Central memory CD4-positive, alpha-beta T cell (primary cell): ENCODE measurements at regions not wholly inside any gene's neighbourhood (a gene's known extent, or its start where the extent isn't known, plus 50 kb on each side); places are given as distances from the start of the nearest gene placed in this dataset.

ENCODE experiments used
- DNase-seq: peaks from one replicate; pipeline ENCODE4 v3.0.0; 2022

DNA sequence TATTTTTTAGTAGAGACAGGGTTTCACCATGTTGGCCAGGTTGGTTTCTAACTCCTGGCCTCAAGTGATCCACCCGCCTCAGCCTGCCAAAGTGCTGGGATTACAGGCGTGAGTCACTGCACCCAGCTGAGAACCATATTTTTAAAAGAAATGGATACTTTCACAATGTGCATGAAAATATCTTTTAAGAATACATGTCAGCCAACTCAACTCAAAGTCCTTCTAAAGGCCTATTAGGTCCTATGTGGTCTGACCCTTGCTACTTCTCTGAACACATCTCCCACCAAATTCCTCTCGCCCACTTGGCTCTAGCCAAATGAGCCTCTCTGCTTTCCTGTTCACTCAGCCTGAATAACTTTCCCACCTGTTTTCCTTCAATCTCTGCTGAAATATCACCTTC, 119.6 kb downstream of the MTX2 start:
- no peak for DNase-seq

DNA sequence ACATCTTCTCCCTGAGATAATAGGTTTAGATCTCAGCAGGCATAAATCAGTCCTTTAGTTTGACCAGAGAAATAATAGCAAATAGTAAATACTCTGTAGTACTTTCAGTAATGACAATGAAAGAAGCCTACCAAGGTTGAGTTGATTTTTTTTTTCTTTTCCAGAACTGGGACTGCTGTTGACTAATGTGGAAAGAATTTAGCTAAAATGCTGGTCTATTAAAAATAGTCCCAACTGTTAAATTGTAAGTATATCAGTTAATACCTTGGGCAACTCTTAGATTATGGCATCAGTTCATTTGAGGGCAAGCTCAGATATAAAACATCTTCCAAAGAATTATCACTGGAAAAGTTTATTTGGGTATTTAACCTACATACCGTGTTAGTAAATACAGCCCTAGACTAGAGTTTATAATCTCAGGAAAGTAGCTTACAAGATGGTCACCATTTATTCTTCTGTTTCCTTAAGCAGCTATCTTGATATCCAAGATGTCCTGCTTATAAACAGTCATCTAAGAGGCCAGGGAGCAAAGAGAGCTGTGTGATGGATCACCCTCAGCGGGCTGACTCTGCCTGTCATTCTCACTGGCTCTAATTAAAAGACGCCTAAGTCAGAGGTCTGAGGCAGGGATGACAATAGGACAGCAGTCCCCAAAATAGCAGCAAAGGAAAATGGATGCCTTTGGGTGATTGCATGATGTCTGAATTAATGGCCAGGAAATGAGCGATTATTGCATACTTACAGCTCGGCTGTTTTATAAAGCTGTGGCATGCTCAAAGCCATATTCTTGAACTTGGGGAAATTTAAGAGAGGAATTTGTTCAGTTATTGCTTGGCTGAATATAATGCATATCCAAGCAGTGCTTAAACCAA, 121.3 kb downstream of the MTX2 start:
- no peak for DNase-seq

GRCh38 chr2:176391148-176391419, 121.8 kb downstream of the MTX2 start:
- no peak for DNase-seq

DNA sequence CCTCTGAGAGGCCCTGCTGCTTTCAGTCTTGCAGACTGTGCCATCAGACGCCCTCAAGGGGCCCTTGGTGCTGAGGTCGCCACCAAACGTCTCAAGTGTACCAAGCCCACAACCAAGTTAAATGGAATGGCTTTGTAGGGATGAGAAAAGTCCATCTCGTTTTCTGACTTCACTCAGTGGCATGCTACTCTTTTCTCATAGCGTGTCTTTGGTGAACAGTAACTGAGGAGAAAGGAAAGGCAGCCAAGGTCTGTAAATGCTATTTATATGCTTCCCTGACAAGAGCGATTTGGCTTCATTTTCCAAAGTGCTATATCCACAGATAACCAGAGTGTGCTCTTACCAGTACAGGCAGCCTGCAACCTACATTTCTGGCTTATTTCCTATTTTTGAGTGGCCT, 123.0 kb downstream of the MTX2 start:
- no peak for DNase-seq

GRCh38 chr2:176392744-176393414, 123.6 kb downstream of the MTX2 start:
- no peak for DNase-seq

GRCh38 chr2:176395273-176395854, 126.1 kb downstream of the MTX2 start:
- no peak for DNase-seq

DNA sequence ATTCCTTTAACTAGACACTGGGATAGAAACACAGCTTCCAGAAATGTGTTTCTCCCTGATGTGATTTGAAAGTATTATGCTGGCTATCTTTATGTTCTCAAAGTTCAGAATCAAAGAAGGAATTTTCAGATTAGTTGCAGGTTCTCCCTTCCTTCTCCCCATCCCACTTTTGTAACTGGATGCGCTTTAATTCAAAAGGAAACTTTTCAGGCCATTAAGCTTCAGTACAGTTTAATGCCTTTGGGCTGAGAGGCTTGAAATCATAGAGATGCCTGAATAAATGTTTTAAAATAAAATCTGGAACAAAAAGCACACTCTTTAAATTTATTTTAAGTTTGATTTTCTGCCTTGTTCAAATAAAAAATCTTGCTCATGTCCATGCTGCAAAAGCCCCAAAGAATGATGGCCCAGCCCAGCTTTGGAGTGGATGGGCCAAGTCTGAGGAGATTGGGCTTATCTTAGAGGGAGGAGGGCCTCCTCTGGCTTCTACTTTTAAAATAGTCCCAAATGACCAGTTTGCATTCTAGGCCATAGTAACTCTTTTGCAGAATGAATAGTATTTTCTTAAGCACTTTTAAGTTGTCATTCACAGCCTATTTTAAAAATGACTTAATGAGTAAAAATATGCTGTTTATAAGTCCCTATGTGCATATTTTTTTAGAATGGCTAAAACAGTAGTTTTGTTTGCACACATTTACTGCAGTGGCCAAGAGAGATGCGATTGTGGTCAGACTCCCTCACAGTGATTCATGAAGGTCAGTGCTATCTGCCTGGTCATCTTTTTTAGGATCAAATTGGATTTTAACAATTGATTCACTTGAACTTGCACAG, 129.2 kb downstream of the MTX2 start:
- no peak for DNase-seq

GRCh38 chr2:176399074-176399598, 129.9 kb downstream of the MTX2 start:
- DNase-seq: no peak

DNA sequence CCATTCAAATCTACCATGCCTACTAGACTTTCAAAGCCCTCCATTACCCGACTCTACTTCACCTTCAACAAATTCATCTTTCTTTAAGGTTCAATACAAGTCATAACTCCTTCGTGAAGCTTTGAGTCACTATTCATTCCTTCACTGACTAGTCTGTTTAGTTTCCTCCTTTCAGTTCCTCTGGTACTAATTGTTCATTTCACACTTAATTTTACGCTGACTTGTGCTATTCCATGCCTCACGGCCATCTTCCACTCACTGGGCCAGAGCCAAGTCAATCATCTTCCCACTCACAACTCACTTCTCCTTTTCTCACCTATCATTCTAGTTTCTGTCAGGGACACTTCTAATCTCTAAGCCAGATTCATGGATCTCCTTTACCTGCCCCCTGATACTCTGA, 136.2 kb downstream of the MTX2 start:
- DNase-seq: no peak

GRCh38 chr2:176407706-176408105, 138.5 kb downstream of the MTX2 start:
- DNase-seq: no peak

DNA sequence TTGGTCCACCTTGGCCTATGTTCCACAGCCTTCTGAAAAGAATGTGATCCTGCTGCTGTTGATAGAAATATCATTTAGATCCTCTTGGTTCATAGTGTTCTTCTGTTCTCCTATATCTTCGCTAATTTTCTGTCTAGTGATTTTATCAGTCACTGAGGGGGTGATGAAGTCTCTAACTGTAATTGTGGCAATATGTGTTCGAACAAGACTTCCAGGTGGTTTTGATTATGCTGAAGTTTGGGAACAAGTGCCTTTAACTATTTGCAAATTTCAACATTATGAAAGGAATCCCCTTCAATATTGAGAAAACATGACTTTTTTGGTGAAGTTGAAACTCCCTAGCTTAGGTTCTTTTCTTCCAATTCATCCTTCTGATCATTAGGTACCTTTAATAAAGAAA, 140.4 kb downstream of the MTX2 start:
- no peak for DNase-seq

DNA sequence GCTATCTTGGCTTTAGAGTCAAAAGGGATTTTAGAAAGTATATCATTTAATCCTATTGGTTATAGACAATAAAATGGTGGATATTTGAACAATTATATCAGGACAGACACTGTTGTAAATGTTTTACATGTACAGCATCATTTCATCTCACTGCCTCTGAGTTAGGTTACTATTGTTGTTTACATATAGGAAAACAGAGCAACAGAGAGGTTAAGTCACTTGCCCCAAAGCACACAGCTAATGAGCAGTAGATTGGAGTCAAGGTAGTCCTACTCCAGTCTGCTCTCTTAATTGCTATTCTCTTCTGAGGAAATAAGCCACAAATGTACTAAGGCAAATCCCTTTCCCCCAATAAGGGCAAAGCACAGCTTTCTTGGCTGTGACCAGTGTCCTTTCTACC, 142.9 kb downstream of the MTX2 start:
- no peak for DNase-seq

DNA sequence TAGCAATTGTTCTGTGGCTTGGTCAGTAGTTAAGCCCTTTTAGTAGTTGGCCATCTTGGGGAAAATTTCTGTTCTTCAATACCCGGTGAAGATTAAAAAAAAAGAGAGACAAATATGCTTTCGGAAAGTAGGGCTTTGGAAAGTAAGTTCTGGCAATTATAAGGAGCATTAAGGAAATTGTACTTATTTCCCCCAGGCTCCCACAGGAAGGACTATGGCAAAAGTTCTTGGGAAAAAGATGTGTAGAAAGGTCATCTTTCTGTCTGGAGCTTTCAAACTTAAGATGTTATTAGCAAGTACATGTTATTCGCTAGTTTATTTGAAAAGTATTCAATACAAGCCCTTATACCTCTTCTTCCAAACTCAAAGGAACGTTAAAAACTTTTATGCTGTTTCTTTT, 144.5 kb downstream of the MTX2 start:
- DNase-seq: no peak

- DNase-seq: no peak
These were observed 145.4 kb downstream of the MTX2 start for GRCh38 chr2:176414641-176415040.

DNA sequence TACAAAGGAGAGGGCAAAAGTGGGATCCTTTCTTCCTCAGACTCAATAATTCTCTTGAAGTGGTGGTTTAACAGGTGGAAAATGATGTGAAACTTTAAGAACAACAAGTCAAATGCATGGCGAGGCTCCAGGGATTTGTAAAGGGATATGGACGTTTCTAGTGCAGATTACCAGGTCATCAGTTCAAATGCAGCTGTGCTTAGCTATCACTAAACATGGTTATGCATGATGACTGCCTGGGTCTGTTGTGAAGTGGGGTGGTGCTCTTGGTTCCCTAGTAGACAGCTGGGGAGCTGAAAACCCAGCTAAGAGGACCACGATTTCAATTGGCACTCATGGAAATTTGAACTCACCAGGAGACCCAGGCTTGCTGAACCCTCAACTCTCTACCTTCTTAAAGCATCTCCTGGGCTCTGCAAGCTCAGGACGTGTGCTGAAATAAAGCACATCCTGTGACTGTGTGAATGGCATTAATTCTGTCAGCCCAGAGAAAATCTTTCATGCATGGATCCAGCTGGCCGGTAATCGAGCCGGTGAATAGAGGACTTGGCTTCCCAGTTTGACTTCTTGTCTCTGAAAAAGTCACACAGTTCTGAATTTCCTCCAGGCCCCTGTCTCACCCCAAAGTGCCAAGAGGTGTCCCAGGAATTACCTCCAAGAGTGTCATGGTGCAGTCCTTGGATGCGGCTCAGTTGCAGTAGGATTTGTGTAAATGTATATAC, 146.1 kb downstream of the MTX2 start:
- DNase-seq: no peak

DNA sequence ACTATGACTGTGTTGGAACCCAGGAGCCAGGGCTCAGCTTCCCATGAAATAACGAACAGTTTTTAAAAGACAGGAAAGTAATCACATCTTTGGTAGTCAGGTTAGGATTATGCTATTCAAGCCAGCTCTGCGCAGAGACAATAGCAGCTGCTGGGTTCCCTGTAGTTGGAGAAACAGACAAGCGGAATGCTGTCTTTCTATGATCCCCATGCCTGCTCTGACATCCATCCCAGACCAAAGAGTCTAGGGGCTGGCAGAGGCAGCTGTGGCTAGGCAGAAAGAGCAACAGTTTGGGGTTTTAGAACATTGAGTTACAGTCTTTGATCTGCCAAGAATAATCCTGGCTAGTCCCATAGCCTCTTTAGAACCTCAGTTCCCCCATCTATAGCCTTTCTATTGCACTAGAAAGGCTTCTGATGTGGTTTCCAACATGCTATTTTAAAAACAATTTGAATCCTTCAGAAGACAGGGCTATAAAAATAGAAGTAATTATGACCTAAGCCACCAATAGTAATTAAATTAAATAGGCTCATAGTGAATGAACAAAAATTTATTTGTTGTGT, 146.8 kb downstream of the MTX2 start:
- no peak for DNase-seq

- DNase-seq: no peak
These were observed 149.5 kb downstream of the MTX2 start for GRCh38 chr2:176418768-176419167.

GRCh38 chr2:176419591-176420071, 150.4 kb downstream of the MTX2 start:
- DNase-seq: no peak

GRCh38 chr2:176421297-176422050, 152.2 kb downstream of the MTX2 start:
- no peak for DNase-seq

DNA sequence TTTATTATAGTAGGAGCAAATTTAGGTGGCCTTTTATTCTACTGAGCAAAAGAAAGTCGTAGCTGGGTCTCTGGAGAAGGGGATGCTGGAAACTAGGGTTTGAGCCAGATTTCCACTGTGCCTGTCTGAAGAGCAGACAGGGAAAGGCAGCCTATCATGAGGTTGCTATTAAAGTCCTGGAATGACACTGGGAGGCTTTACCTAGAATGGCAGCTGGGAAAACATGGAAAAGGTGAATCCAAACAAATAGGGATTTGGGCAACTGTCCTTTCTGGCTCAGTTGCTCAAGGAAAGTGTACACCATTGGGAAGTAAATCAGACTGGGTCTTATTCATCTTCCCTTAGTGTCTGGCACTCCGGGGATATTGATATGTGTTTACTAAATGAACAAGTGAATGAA, 154.6 kb downstream of the MTX2 start:
- DNase-seq: no peak

GRCh38 chr2:176424746-176425145, 155.5 kb downstream of the MTX2 start:
- no peak for DNase-seq
